ENCODE measurements at regions not wholly inside any gene's neighbourhood (a gene's known extent, or its start where the extent isn't known, plus 50 kb on each side); places are given as distances from the start of the nearest gene placed in this dataset.

DNA sequence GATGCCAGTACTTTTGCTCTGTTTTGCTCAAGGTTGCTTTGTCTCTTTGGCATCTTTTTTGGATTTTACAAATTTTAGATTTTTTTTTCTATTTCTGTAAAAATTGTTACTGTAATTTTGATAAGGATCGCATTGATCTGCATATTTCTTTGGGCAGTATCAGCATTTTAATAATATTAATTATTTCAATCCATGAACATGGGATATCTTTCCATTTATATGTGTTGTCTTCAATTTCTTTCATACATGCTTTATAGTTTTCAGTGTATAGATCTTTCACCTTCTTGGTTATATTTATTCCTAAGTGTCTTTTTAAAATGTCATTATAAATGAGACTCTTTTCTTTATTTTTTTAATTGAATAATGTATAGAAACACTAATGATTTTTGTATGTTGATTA, 301.6 kb upstream of the SEMA3D start:
- TF ChIP-seq, protein P1, sequence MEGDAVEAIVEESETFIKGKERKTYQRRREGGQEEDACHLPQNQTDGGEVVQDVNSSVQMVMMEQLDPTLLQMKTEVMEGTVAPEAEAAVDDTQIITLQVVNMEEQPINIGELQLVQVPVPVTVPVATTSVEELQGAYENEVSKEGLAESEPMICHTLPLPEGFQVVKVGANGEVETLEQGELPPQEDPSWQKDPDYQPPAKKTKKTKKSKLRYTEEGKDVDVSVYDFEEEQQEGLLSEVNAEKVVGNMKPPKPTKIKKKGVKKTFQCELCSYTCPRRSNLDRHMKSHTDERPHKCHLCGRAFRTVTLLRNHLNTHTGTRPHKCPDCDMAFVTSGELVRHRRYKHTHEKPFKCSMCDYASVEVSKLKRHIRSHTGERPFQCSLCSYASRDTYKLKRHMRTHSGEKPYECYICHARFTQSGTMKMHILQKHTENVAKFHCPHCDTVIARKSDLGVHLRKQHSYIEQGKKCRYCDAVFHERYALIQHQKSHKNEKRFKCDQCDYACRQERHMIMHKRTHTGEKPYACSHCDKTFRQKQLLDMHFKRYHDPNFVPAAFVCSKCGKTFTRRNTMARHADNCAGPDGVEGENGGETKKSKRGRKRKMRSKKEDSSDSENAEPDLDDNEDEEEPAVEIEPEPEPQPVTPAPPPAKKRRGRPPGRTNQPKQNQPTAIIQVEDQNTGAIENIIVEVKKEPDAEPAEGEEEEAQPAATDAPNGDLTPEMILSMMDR (IDR thresholded peaks at IDR 0.05; ENCODE audit: low read depth, low read length) = no peak
- no peak for DNase-seq (ENCODE audit: extremely low read depth, low read depth)

DNA sequence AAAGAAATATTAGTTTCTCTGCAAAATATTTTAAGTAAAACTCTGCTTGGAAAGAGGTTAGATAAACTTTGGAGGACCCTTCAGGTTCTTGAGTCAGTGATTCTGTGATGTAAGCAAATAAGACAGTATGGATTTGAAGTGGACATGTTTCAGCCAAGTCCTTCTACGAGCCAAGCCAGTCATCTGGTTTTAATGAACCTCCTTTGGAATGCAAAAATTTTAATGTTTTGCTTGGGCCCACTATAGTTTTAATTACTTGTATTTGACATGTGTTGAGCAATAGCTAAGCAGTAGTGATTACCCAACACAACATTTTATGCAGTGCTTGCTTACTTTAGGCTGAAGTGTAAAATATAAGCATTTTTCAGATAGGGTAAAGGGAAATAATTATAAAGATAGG, 296.3 kb upstream of the SEMA3D start:
- DNase-seq (ENCODE audit: extremely low read depth, low read depth) = peak; percentile 79

DNA sequence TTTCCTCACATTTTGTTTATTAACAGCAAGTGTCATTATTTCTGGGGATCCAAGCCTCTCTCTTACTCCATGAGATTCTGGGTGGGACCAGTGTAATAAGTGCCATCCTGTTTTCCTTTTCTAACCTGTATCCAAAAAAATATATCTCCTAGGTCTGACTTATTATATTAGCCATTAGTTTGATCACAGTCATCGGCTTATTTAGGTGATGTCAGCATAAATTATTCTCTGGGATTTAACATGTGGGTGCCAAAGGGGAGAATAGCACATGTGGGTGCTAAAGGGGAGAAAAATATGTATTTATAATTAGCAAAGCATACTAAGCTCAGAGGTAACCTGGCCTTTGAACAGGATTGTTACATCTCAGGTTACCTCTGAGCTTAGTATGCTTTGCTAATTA, 293.8 kb upstream of the SEMA3D start:
- no peak for DNase-seq (ENCODE audit: extremely low read depth, low read depth)
- TF ChIP-seq, protein P1 (IDR thresholded peaks at IDR 0.05; ENCODE audit: low read depth, low read length) = no peak

More for the DNA sequence above, 296.3 kb upstream of the SEMA3D start:
- TF ChIP-seq, protein P1 (IDR thresholded peaks at IDR 0.05; ENCODE audit: low read depth, low read length) = no peak

DNA sequence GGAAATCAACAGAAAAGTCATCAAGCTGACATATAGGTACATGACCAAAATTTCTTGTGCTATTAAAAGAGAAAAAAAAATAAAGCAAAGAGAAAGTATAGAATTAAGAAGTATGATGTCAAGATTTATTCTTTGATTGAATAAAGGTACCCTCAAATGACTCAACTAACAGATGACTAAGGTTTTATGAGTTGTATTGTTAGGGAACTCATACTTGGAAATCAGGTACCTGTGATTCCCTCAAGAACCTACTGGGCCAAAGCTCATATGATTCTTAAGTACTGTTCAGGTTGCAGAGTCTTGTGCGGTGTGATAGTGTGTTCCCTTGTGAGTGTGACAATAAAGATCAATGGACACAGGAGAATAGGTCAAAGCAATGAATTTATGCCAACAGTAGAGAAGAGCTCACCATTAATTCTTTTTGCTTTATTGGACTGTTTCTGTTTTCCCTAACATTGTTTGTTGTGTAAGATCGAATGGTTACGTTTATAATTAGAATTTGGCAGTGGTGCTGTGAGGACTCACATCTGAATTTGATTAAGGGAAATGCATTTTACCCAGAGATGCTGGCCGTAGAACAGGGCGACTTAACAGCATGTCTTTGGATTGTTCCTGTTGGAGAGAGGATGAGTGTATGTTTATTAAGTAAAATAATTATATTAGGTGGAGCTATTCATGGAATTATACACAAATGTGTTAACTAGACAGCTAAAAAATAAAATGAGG, 293.2 kb upstream of the SEMA3D start:
- peak; percentile 77 for DNase-seq (ENCODE audit: extremely low read depth, low read depth)
- TF ChIP-seq, protein P1 (IDR thresholded peaks at IDR 0.05; ENCODE audit: low read depth, low read length) = no peak

DNA sequence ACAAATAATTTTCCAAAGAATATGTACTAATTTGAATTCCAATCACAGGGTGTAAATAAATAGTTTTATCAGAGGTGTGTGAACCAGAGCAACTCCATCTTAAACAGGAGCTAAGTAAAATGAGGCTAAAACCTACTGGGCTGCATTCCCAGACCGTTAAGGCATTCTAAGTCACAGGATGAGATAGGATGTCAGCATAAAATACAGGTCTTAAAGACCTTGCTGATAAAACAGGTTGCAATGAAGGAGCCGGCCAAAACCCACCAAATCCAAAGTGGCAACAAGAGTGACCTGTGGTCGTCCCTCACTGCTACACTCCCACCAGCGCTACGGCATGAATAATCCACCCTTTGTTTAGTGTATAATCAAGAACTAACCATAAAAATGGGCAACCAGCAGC, 291.7 kb upstream of the SEMA3D start:
- TF ChIP-seq, protein P1 (IDR thresholded peaks at IDR 0.05; ENCODE audit: low read depth, low read length) = no peak
- no peak for DNase-seq (ENCODE audit: extremely low read depth, low read depth)

DNA sequence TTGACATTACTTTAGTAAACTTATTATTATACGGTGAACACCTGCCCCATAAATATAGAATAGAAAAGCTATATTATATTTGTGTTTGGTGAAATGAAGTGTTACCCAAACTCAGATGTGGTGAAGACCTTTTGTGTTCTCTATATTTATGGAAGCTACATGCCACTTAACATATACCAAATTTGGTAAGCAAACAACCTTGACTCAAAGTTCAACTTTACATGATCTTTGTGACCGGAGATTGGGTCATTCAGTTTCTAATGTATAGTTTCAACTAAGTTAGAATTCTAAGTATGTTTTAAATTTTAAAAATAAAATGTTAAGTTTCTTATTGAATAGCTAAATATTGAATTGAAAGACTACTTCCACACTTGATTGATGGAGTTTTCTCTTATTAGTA, 288.6 kb upstream of the SEMA3D start:
- no peak for DNase-seq (ENCODE audit: extremely low read depth, low read depth)
- TF ChIP-seq, protein P1 (IDR thresholded peaks at IDR 0.05; ENCODE audit: low read depth, low read length) = no peak

DNA sequence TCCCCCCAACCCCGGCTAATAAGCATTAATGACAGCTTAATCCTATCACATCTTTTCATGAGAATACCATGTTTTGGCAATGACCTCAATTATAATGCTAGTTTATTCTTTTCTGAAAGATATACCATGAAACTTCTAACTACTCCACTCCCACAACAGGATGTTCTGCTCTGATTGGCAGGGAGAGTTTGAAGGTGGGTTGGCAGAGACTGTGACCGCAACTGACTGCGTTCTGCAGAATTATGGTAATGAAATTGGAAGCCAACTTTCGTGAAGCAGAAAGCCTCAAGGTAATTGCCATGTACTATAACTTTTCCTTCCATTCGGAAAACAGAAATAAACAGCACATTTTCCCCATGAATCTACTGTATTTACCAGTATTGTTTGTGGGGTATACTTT, 288.2 kb upstream of the SEMA3D start:
- no peak for DNase-seq (ENCODE audit: extremely low read depth, low read depth)
- TF ChIP-seq, protein P1 (IDR thresholded peaks at IDR 0.05; ENCODE audit: low read depth, low read length) = no peak

Measured in AG09319 (cell line).